AG04450 (cell line): ENCODE measurements at regions not wholly inside any gene's neighbourhood (a gene's known extent, or its start where the extent isn't known, plus 50 kb on each side); places are given as distances from the start of the nearest gene placed in this dataset.

Experiments
- CTCF ChIA-PET: fragments of 300-600, 350-600 bp; formaldehyde crosslinking; extraction: SDS; loops from one replicate; lab custom pipeline; 2022; ENCODE audit warnings: antibody characterized with exemption, inconsistent platforms; lab: Charles Lee
- POLR2A ChIA-PET: fragments of 350-600 bp; formaldehyde crosslinking; extraction: SDS; loops from one replicate; lab custom pipeline; 2021; ENCODE audit warnings: antibody characterized with exemption, inconsistent platforms; lab: Yijun Ruan, JAX
- DNase-seq: peaks from one replicate; pipeline ENCODE4 v3.0.0-alpha.2; 2011; ENCODE audit warnings: low read depth, low spot score
- H3K27ac ChIP-seq: one replicate; pipeline ENCODE4 v1.5.1; 2012; ENCODE audit warnings: low read depth, low read length, control low read depth
- H3K27me3 ChIP-seq: one replicate; pipeline ENCODE4 v1.6.0; 2012; ENCODE audit warnings: low read length; ENCODE audit not compliant: control insufficient read depth, insufficient read depth
- H3K4me3 ChIP-seq: 2 replicates; pipeline ENCODE4 v1.5.1; 2011; ENCODE audit warnings: mild to moderate bottlenecking, low read depth, low read length, control low read depth
- H3K9me3 ChIP-seq: 2 replicates; pipeline ENCODE4 v1.5.1; 2012; ENCODE audit warnings: low read length; ENCODE audit not compliant: control insufficient read depth, insufficient read depth
- TF ChIP-seq, protein P1 (sequence below): IDR thresholded peaks from 2 replicates; pipeline ENCODE4 v1.5.1; 2011; ENCODE audit warnings: low read depth, low read length, control low read depth, inconsistent platforms

DNA sequence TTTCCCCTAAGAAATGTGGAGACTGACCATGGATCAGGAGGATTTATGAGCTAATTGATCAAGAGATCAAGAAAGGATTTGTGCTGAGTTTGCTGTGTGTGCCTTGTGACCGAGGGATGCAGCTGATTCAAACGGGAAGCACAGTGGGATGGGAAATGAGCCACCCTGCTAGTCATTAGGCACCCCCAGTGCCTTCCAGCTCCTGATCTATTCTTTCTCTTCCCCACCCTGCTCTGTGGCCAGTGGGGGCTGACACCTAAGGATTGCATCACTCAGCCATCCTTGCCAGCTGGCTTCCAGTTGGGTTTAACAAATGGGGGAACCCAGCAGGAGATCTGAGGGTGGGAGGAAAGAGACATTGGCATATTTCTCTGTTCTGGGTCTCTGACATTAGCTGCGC, 132.2 kb upstream of the CXCR4 start:
- DNase-seq = no peak
- H3K9me3 ChIP-seq = no peaks in the 10 kb centered on the region
- H3K4me3 ChIP-seq = no peak overlapping the region
- no peak overlapping the region for H3K27ac ChIP-seq
- TF ChIP-seq, protein P1, sequence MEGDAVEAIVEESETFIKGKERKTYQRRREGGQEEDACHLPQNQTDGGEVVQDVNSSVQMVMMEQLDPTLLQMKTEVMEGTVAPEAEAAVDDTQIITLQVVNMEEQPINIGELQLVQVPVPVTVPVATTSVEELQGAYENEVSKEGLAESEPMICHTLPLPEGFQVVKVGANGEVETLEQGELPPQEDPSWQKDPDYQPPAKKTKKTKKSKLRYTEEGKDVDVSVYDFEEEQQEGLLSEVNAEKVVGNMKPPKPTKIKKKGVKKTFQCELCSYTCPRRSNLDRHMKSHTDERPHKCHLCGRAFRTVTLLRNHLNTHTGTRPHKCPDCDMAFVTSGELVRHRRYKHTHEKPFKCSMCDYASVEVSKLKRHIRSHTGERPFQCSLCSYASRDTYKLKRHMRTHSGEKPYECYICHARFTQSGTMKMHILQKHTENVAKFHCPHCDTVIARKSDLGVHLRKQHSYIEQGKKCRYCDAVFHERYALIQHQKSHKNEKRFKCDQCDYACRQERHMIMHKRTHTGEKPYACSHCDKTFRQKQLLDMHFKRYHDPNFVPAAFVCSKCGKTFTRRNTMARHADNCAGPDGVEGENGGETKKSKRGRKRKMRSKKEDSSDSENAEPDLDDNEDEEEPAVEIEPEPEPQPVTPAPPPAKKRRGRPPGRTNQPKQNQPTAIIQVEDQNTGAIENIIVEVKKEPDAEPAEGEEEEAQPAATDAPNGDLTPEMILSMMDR = no peak
- ChIA-PET CTCF (no interaction called here), POLR2A (no interaction called here)
- no peaks in the 10 kb centered on the region for H3K27me3 ChIP-seq

GRCh38 chr2:136248907-136249306, 131.0 kb upstream of the CXCR4 start:
- TF ChIP-seq, protein P1 = no peak
- no peak overlapping the region for H3K4me3 ChIP-seq
- no peaks in the 10 kb centered on the region; the same call in 1 of the 2 replicates for H3K9me3 ChIP-seq
- H3K27ac ChIP-seq = no peak overlapping the region
- ChIA-PET CTCF (interaction anchor here (0.6 kb wide), 1 partner anchor 335 kb away, joined by 3 read pairs; no protein-coding TSS in a partner anchor), POLR2A (no interaction called here)
- DNase-seq = no peak
- H3K27me3 ChIP-seq = no peaks in the 10 kb centered on the region

DNA sequence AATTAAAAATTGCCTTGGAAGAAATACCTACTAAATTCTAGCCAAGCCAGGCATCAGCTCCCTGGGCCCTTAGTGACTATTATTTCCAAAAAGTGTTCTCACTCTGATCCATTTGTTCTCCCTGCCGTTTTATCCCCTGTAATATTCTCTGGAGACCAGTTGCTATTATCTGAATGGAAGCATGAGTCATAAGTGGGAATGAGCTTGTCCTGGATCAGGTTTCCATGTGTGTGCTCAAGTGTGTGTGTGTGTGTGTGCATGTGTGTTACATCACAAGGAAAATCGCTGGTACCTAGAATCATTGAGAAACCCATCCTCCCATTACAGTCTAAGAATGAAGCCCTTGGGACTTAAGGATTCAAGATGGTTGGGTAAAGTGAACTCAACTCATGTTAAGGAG, 130.3 kb upstream of the CXCR4 start:
- Histone ChIP-seq H3K27me3 (no peaks in the 10 kb centered on the region), H3K27ac (no peak overlapping the region), H3K9me3 (no peaks in the 10 kb centered on the region; the same call in 1 of the 2 replicates), H3K4me3 (no peak overlapping the region)
- TF ChIP-seq, protein P1 = no peak
- ChIA-PET CTCF (interaction anchor here (0.6 kb wide), 1 partner anchor 334 kb away, joined by 3 read pairs; no protein-coding TSS in a partner anchor), POLR2A (no interaction called here)
- DNase-seq = no peak

GRCh38 chr2:136247204-136247950, 129.4 kb upstream of the CXCR4 start:
- POLR2A ChIA-PET = no interaction called here
- TF ChIP-seq, protein P1 = no peak
- Histone ChIP-seq H3K27ac (no peak overlapping the region), H3K4me3 (no peak overlapping the region), H3K27me3 (no peaks in the 10 kb centered on the region), H3K9me3 (no peaks in the 10 kb centered on the region; the same call in 1 of the 2 replicates)
- no peak for DNase-seq
- CTCF ChIA-PET = interaction anchor here (0.7 kb wide), 1 partner anchor 62 kb away, joined by 3 read pairs; no protein-coding TSS in a partner anchor

DNA sequence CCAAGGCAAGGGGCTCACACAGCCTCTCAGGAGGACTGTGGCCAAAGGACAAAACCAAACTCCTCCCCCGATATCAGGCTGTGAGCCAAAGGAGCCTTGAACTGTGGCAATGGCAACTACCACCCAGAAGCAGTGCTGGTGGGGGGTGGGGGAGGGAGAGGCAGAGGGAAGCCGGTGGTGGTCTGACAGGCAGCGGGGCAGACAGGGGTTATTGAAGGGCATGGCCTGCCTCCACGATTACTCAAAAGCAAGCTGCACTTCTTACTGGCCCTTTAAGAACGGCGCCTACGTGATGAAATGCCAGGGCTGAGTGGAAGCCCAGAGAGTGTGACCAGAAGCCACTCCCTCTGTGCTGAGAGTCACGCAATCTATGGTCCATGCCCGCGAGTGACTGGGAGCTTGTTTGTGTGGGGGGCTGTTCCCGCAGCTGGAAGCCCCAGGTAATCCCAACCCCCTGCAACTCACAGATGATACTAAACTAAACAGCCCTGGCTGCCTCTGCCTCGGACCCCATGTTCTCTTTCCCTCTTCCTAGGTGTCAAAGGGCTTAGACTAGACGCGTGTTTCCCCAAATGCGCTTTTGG, 128.2 kb upstream of the CXCR4 start:
- CTCF ChIA-PET = no interaction called here
- no peak for DNase-seq

More for the DNA sequence above, 128.2 kb upstream of the CXCR4 start:
- no peaks in the 10 kb centered on the region; the same call in 1 of the 2 replicates for H3K9me3 ChIP-seq
- no peaks in the 10 kb centered on the region for H3K27me3 ChIP-seq
- H3K4me3 ChIP-seq = no peak overlapping the region
- H3K27ac ChIP-seq = no peak overlapping the region
- TF ChIP-seq, protein P1 = no peak
- POLR2A ChIA-PET = no interaction called here
